ENCODE measurements at regions not wholly inside any gene's neighbourhood (a gene's known extent, or its start where the extent isn't known, plus 50 kb on each side); places are given as distances from the start of the nearest gene placed in this dataset.

DNA sequence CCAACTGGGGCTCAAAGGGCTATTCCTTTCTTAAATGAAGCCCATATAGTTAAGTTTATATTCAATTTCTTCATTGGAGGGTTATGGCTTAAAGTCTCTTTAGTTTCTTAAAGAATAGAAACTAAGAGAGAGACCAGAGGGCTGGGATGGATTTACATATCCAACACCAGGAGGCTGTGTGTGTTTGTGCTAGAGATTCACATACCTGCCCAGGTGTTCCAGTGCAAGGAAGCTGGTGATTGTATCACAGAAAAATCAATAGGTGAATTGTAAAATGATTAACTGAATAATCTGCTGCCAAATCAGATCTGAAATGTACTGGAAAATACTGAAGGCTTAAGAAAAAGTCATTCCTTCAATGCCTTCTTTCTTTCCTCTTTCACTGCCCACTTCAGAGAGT lies 148.2 kb upstream of the BDNF start:
- Histone ChIP-seq H2AFZ (ENCODE audit: low read length) (no peak overlapping the region), H3K9ac (ENCODE audit: low read length) (no peak overlapping the region), H4K20me1 (ENCODE audit: insufficient read depth, low read length) (no peaks in the 10 kb centered on the region), H3K27me3 (replicated peaks; ENCODE audit: insufficient read depth, low read length) (no peaks in the 10 kb centered on the region), H3K27ac (ENCODE audit: low read length) (no peak overlapping the region), H3K4me3 (ENCODE audit: low read length) (no peak overlapping the region), H3K9me2 (replicated peaks; ENCODE audit: insufficient read depth, low read length) (no peaks in the 10 kb centered on the region), H3K36me3 (replicated peaks; ENCODE audit: insufficient read depth, low read length) (no peaks in the 10 kb centered on the region), H3K79me2 (ENCODE audit: low read length) (no peaks in the 10 kb centered on the region), H3F3A (ENCODE audit: insufficient read depth, low read length) (no peaks in the 10 kb centered on the region), H3K4me2 (ENCODE audit: low read depth, low read length) (no peak overlapping the region), H3K9me3 (replicated peaks; ENCODE audit: insufficient read depth, low read length) (no peaks in the 10 kb centered on the region), H3K4me1 (ENCODE audit: low read length) (no peaks in the 10 kb centered on the region)
- no peak for DNase-seq
- TF ChIP-seq, protein P1, sequence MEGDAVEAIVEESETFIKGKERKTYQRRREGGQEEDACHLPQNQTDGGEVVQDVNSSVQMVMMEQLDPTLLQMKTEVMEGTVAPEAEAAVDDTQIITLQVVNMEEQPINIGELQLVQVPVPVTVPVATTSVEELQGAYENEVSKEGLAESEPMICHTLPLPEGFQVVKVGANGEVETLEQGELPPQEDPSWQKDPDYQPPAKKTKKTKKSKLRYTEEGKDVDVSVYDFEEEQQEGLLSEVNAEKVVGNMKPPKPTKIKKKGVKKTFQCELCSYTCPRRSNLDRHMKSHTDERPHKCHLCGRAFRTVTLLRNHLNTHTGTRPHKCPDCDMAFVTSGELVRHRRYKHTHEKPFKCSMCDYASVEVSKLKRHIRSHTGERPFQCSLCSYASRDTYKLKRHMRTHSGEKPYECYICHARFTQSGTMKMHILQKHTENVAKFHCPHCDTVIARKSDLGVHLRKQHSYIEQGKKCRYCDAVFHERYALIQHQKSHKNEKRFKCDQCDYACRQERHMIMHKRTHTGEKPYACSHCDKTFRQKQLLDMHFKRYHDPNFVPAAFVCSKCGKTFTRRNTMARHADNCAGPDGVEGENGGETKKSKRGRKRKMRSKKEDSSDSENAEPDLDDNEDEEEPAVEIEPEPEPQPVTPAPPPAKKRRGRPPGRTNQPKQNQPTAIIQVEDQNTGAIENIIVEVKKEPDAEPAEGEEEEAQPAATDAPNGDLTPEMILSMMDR (IDR thresholded peaks at IDR 0.05; ENCODE audit: low read length): no peak
- TF ChIP-seq EZH2 (optimal IDR thresholded peaks at IDR 0.05; ENCODE audit: low read depth, low read length) (no peak), EZH2phosphoT487 (IDR thresholded peaks at IDR 0.05; ENCODE audit: low read length) (no peak)

DNA sequence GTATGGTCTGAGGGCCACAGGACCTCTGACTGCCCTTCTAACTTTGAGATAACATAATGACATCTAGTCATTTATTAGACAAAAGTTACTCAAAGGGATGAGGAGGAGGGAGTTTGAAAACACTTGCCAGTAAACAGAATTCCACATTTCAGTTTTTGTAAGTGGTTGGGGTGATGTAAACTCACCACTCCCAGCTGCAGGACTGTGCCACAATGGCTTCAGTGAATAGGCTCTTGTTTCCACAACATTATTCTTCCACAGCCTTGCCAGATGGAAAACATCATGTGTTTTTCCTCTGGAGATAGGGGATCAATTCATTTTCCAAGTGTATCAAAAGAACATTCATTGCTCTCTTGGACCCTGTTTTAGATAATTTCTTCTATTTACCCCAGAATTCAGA lies 147.2 kb upstream of the BDNF start:
- Histone ChIP-seq H4K20me1 (ENCODE audit: insufficient read depth, low read length) (no peaks in the 10 kb centered on the region), H3K27ac (ENCODE audit: low read length) (no peak overlapping the region), H3F3A (ENCODE audit: insufficient read depth, low read length) (no peaks in the 10 kb centered on the region), H3K27me3 (replicated peaks; ENCODE audit: insufficient read depth, low read length) (no peaks in the 10 kb centered on the region), H3K79me2 (ENCODE audit: low read length) (no peaks in the 10 kb centered on the region), H3K9ac (ENCODE audit: low read length) (no peak overlapping the region), H3K9me3 (replicated peaks; ENCODE audit: insufficient read depth, low read length) (no peaks in the 10 kb centered on the region), H3K4me2 (ENCODE audit: low read depth, low read length) (no peak overlapping the region), H3K4me3 (ENCODE audit: low read length) (no peak overlapping the region), H3K36me3 (replicated peaks; ENCODE audit: insufficient read depth, low read length) (no peaks in the 10 kb centered on the region), H3K4me1 (ENCODE audit: low read length) (no peaks in the 10 kb centered on the region), H3K9me2 (replicated peaks; ENCODE audit: insufficient read depth, low read length) (no peaks in the 10 kb centered on the region), H2AFZ (ENCODE audit: low read length) (no peak overlapping the region)
- no peak for DNase-seq
- TF ChIP-seq EZH2 (optimal IDR thresholded peaks at IDR 0.05; ENCODE audit: low read depth, low read length): no peak
- TF ChIP-seq, protein P1 (IDR thresholded peaks at IDR 0.05; ENCODE audit: low read length): no peak
- TF ChIP-seq EZH2phosphoT487 (IDR thresholded peaks at IDR 0.05; ENCODE audit: low read length): no peak

DNA sequence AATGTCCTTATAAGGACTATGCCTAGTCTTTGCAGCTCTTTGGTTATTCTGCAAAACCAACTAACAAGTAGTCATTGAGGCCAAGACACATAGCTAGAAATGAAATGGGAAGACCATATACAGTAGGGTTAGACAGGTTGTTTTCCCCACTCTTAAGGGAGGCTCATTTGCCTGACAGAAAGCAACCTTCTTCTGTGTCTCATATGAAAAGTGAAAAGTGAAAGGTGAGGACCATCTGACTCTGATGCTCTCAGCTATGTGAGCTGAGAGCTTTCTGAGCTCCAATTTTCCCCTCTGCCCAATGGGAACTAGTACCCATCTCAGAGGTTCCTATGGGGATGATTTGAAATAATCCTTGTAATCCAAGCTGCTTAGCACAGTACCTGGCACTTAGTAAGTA lies 142.0 kb upstream of the BDNF start:
- no peak overlapping the region for H3K9ac ChIP-seq (ENCODE audit: low read length)
- no peak for DNase-seq
- no peaks in the 10 kb centered on the region for H3K9me3 ChIP-seq (replicated peaks; ENCODE audit: insufficient read depth, low read length)
- no peaks in the 10 kb centered on the region for H4K20me1 ChIP-seq (ENCODE audit: insufficient read depth, low read length)
- no peaks in the 10 kb centered on the region for H3K36me3 ChIP-seq (replicated peaks; ENCODE audit: insufficient read depth, low read length)
- H2AFZ ChIP-seq (ENCODE audit: low read length): no peak overlapping the region
- H3K9me2 ChIP-seq (replicated peaks; ENCODE audit: insufficient read depth, low read length): no peaks in the 10 kb centered on the region
- no peaks in the 10 kb centered on the region for H3K27me3 ChIP-seq (replicated peaks; ENCODE audit: insufficient read depth, low read length)
- H3K4me1 ChIP-seq (ENCODE audit: low read length): no peaks in the 10 kb centered on the region
- H3K4me2 ChIP-seq (ENCODE audit: low read depth, low read length): no peak overlapping the region
- H3K79me2 ChIP-seq (ENCODE audit: low read length): no peaks in the 10 kb centered on the region
- no peak overlapping the region for H3K4me3 ChIP-seq (ENCODE audit: low read length)
- no peak overlapping the region for H3K27ac ChIP-seq (ENCODE audit: low read length)
- H3F3A ChIP-seq (ENCODE audit: insufficient read depth, low read length): no peaks in the 10 kb centered on the region
- TF ChIP-seq EZH2 (optimal IDR thresholded peaks at IDR 0.05; ENCODE audit: low read depth, low read length): no peak
- no peak for TF ChIP-seq EZH2phosphoT487 (IDR thresholded peaks at IDR 0.05; ENCODE audit: low read length)
- TF ChIP-seq, protein P1 (IDR thresholded peaks at IDR 0.05; ENCODE audit: low read length): no peak

Measured in MM.1S (cell line).